ENCODE measurements at regions not wholly inside any gene's neighbourhood (a gene's known extent, or its start where the extent isn't known, plus 50 kb on each side); places are given as distances from the start of the nearest gene placed in this dataset.
"Not testable (repeated sequence)": the region's sequence is repeated elsewhere in the genome, so short reads cannot be mapped to it uniquely, and the experiment has no call there.

DNA sequence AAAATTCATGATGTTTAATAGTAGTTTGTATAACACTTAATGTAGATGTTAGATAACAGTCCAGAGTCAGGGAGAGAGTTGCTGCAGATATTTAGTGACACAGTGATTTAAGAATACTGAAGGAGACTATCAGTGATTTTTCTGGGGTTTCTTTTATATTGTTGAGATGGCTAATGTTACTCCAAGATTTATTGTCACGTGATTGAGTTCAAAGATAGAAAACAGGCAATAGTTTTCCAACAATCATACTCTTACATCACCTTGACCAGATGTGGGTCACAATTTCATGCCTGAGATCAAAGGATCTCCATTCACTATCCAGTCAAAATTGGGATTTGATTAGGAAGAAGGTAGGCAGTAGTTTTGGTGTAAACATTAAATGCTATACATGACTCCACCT lies 580.0 kb upstream of the ARRDC3 start:
- DNase-seq = no peak

DNA sequence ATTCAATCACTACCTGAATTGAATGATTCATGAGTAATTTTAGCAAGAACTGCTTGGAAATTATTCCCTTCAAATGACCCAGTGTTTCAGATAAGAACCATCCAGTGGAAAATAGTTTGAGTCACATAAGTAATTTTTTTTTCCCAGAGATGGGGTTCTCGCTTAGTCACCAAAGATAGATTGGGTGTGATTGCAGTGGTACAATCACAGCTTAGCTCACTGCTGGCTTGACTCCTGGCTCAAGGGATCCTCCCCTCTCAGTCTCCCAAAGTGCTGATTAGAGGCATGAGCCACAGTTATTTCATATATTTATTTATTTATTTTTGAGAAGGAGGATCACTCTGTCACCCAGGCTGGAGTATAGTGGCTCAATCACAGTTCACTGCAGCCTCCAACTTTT lies 574.5 kb upstream of the ARRDC3 start:
- DNase-seq = no peak

DNA sequence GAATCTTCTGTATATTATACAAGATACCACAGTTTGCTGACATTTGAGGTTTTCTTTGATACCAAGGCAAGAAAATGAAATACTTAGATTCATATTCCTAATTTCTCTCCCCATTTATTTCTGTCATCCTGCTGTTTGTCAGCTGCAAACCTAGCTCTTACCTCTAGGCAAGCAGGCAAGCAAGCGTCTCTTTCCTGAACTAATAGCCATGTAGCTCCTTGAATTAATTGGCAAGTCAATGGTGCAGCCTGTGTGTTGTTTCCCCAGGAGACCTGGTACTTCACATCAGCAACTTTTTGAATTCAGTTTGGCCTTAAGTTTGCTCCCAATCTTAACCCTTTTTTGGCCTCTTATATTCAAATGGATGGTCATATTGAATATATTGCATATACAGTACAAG lies 573.6 kb upstream of the ARRDC3 start:
- no peak for DNase-seq

DNA sequence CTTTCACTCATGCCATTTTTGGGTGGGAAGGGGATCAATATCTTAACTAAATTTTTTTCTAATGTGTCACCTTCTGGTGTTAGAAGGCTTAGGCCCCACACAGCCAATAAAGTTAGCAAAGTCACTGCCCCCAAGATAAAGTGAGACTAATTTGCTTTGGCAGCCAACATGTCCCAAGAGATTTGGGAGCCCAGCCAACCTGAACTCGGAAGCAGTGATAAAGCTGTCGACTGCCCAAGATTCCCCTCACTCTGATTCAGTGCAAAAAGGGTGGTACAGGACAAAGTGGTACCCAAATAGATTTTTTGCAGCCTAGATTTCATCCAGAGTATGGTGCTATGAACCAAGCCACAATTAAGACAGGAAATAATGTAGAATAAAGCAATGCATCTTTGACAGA lies 572.5 kb upstream of the ARRDC3 start:
- peak; percentile 52 for DNase-seq

DNA sequence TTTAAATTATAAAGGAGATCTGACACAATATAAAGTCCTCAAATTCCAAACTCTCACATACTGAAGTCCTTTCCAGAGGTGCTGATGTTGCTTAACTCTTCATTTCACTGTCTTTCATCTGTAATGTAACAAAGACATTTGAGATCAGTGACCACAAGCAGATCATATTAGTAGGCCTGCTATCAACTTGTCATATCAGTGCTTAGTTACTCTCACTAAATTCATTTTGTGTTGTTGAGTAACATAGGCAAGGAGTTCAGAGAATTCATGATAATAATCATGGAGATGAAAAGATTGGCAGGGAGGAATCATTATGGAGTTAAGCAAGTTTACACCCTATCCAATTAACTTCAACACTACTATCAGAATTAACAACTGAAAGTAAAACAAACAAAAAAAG lies 571.0 kb upstream of the ARRDC3 start:
- DNase-seq = no peak

DNA sequence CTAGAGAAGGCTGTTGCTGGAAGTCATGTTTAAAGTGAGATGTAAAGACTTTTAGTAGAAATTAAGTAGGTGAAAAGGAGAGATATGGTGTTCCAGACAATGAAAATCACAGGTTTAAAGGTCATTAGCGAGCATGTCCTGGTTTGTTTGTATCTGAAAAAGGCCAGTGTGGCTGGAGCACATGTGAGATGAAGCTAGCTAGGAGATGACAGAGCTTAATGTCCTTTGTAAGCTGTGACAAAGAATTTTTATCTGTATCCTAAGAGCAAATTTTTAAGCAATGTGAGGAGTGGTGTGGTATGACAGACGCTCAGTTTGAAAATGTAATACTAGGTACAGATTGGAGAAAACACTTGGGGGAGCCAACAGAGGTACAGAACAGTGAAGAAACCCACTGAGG lies 567.2 kb upstream of the ARRDC3 start:
- DNase-seq = no peak

DNA sequence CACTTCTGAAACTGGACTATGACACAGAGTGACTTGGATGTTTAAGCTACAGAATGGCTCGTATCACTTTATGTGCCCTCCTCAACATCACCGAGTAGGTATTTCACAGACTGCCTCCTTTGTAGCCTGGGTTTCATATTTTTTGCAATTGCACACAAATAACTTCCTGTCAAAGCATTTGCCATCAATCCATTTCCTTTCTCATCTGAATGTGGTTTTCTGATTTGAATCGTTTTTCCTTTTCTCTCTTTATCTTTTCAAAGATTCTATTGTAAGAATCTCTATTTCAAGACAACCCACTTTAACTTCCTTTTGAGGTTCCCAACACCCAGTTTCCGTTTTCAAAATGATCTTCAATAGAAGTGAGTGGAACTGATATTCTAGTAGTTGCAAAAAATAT lies 563.8 kb upstream of the ARRDC3 start:
- DNase-seq = no peak

DNA sequence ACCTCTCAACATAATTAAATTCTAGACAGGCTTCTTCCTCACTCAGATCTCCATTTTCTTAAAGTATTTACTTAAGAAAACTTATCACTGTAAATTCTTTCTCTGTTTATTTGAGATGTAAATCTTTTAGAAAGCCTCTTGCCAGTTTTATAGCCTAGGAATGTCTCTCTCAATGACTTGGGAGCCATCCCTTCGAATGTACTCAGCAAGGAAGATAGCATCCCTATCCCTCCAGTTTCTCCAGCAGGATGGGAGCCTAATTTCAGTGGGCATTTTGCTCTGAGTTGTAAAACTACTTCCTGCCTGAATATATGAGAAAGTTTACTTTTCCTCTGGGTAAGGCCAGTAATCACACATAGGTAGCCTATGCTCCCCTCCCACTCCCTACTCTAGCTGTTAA lies 558.5 kb upstream of the ARRDC3 start:
- DNase-seq = no peak

DNA sequence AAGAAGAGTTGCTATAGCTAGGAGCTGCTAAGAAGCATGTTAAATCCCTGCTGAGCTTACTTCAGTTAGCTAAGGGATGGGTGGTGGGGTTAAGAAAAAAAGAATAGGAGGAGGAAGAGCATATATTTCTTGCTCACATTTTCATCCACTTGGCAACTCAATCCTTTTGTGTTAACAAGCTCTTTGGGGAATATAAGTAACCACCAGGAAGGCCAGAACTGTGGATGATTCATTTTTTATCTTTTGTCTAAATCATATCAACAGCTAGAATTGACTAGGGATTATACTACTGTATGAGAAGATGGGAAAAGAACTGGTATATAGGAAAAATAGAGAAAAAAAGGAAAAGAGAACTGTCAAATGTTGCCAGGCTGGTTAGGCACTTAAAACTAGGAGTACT lies 555.3 kb upstream of the ARRDC3 start:
- no peak for DNase-seq

DNA sequence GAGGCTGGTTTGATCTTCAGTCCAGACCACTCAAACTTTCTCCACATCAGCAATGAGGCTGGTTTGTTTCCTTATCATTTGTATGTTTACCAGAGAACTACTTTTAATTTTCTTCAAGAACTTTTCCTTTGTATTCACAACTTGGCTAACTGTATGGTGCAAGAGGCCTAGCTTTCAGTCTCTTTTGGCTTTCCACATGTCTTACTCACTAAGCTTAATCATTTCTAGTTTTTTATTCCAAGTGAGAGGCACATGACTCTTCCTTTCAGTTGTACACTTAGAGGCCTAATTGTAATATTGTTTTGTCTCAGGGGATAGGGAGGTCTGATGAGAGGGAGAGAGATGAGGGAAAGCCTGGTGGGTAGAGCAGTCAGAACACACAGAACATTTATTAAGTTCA lies 554.0 kb upstream of the ARRDC3 start:
- DNase-seq = no peak

DNA sequence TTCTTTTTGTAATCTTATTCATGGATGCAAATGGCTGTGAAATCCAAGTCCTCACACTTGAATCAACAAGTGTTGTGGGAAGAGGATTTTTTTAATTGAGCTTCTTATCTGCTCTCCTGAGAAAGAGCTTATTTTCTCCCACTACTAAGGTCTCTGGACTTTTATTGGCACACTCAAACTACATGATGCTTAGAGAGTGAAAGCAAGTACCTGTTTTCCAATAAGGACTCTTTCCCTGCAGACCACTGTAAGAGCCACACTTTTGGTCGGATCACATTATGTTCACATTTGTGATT lies 546.4 kb upstream of the ARRDC3 start:
- DNase-seq = no peak

DNA sequence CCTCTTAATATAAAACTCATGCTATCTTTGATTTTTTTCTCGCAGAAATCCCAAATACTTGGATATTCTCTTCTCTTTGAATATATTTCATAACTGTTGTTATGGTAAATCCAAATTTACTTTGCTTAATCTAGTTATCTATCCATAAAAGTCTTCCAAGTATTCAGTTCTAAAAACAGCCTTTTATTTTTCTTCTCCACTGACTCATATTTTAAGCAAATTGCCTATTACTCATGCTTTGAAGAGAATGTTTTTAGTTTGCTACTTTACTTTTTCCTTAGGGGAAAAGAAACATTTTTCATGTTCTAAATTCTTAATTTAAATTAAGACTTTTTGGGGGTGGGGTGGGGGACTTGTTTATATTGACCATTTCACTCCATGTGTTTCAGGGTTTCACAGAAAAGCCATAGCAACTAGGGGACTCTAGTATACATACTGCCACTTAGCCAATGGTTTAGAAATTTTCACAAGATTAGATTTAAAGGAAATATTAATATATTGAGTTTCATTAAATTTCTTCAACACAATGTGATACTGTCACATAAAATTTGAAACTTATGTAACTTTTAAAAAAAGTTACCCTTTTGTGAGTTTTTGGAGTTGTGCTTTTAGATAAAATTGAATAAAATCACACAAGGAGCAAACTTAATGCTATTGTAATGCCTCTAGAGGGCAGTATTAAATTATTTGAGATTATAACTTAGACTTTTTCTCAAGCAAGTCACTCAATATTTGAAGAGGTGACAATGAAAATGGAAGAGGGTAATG lies 545.8 kb upstream of the ARRDC3 start:
- DNase-seq = no peak

DNA sequence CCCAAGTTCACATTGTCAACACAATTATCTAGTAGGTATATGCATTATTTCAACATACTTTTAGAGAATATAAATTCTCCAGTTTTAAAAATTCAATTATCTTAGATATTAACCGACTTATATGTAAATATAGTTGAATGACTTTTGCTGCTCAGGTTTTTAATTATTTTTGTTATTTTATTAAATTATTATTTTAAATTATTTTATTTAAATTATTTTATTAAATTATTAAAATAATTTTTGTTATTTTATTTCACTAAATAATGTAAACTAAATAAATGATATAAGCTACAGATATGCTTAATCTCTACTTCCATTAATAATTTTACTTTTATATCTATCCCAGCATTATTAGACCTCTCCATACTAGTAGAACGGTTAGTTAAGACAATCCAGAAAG lies 544.3 kb upstream of the ARRDC3 start:
- no peak for DNase-seq

DNA sequence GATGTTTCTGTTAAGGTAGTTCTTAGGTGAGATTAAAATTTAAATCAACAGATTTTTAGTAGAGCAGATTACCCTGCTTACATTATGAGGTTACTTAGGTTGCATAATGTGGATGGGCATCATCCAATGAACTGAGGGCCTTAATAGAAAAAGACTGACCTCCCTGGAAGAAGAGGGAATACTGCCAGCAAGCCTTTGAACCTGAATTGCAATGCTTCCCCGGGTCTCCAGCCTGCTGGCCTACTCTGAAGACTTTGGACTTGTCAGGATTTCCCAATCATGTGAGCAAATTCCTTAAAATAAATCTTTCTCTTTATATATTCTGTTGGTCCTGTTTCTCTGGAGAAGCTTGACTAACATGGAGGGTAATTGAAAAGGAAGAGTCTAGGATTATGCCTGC lies 542.1 kb upstream of the ARRDC3 start:
- no peak for DNase-seq

DNA sequence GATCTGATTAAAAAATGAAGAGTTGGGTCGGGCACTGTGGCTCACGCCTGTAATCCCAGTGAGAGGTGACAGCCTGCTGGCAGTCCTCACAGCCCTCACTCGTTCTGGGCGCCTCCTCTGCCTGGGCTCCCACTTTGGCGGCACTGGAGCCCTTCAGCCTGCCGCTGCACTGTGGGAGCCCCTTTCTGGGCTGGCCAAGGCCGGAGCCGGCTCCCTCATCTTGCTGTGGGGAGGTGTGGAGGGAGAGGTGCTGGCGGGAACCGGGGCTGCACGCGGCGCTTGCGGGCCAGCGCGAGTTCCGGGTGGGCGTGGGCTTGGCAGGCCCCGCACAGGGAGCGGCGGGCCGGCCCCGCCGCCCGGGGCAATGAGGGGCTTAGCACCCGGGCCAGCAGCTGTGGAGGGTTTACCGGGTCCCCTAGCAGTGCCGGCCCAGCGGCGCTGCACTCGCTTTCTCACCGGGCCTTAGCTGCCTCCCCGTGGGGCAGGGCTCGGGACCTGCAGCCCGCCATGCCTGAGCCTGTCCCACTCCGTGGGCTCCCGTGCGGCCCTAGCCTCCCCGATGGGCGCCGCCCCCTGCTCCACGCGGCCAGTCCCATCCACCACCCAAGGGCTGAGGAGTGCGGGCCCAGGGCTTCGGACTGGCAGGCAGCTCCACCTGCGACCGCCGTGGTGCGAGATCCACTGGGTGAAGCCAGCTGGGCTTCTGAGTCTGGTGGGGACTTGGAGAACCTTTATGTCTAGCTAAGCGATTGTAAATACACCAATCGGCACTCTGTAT lies 534.1 kb upstream of the ARRDC3 start:
- not testable (repeated sequence) for DNase-seq

DNA sequence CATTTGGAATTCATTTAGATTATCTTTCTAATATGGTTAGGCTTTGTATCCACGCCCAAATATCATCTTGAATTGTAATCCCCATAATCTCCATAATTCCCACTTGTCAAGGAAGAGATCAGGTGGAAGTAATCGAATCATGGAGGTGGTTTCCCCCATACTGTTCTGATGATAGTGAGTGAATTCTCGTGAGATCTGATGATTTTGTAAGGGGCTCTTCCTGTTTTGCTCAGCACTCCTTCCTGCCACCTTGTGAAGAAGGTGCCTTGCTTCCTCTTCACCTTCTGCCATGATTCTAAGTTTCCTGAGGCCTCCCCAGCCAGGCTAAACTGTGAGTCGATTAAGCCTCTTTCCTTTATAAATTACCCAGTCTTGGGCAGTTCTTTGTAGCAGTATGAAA lies 527.5 kb upstream of the ARRDC3 start:
- no peak for DNase-seq

DNA sequence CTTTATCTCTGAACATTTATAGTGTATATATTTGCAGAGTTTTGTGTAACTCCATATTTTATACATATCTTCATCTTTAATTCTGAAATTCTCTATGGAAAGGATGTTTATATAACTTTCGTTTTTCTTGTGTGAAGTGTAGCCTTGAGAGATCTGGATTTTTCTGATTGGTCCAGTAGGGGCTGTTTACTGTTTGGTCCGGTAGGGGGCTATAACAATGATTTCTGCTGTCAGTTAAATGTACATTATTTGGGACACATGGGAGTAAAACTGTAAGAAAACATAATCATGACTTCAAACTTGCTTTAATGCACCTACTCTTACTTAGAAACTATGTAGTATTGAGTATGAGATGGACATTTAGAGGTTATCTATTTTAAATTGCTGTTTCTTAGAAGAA lies 527.1 kb upstream of the ARRDC3 start:
- no peak for DNase-seq

DNA sequence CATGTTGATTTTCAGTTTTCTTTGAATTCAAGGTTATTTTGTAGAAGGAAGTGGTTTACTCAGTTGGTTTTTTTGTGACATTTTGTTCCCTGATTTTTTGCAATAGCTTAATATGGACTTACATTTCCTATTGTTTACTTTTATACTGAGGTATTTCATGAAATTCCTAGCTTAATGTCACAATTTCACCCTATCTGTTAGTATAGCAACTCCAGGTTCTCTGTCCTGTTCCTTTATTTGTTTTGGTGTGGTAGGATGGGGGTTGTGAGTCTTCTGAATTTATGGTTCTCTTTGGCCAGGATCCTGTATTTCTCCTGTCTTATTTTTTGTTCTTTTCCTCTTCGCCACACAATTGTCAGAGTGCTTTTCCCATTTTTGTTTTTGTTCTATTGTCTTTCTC lies 523.4 kb upstream of the ARRDC3 start:
- DNase-seq = no peak

DNA sequence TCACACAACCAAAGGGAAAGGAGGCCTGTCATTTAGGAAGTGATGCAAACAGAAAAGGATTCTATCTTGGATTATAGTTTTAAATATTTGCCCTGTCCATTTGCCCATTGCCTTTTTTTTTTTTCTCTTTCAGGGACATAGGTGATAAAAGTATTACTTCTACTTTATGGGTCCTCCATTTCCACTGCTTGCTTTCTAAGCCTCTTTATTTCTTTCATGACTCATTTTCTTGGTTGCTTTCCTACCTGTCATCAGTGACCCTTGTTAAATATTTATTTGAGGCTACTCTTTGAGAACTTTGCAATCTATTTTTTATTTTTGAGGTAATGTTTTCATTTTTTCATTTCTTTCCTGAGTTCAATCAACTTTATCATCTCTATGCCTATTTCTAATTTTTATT lies 522.9 kb upstream of the ARRDC3 start:
- no peak for DNase-seq

DNA sequence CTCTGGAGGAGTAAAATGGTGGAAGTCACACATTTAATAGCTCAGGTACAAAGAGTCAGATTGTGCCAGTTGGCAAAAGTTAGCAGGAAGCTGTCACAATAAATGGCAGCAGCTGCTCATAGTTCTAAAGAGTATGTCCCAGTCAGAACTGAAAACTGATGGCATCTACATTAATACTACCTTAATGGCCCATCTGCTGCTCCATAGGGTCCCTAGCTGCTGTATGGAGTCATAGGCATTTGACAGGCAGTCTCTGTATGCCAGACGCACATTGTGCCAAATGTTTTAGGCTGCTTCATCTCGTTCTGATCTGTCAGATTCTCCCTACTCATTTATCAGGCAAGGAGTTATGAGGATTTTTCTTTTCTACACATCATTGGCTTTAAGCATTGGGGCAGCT lies 515.8 kb upstream of the ARRDC3 start:
- DNase-seq = no peak

DNA sequence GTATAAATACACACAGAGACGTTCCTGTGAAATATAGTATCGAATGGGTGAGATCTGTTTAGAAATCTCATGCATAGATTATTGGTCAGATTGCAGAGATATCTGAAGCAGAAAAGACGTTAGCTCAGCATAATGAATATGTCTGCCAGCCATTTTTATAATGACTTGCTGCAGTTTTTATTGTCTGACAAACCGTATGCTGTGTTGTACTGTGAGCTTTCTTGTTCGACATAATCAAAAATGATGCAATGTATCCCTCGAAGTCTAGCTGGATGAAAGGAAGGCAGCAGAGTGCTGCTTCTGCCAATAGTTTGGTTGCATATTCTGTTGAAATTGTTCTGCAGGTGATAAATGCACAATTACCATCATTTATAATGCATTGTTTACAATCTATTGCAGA lies 514.9 kb upstream of the ARRDC3 start:
- DNase-seq = no peak

DNA sequence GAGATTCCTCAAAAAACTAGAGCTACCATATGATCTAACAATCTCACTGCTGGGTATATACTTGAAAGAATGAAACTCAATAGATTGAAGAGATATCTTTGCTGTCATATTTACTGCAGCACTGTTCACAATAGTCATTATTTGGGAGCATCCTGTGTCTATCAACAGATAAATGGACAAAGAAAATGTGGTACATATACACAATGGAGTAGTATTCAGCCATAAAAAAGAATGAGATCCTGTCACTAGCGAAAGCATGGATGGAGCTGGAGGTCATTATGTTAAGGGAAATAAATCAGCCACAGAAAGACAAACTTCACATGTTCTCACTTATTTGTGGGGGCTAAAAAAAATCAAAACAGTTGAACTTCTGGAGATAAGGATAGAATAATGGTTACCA lies 505.7 kb upstream of the ARRDC3 start:
- no peak for DNase-seq

DNA sequence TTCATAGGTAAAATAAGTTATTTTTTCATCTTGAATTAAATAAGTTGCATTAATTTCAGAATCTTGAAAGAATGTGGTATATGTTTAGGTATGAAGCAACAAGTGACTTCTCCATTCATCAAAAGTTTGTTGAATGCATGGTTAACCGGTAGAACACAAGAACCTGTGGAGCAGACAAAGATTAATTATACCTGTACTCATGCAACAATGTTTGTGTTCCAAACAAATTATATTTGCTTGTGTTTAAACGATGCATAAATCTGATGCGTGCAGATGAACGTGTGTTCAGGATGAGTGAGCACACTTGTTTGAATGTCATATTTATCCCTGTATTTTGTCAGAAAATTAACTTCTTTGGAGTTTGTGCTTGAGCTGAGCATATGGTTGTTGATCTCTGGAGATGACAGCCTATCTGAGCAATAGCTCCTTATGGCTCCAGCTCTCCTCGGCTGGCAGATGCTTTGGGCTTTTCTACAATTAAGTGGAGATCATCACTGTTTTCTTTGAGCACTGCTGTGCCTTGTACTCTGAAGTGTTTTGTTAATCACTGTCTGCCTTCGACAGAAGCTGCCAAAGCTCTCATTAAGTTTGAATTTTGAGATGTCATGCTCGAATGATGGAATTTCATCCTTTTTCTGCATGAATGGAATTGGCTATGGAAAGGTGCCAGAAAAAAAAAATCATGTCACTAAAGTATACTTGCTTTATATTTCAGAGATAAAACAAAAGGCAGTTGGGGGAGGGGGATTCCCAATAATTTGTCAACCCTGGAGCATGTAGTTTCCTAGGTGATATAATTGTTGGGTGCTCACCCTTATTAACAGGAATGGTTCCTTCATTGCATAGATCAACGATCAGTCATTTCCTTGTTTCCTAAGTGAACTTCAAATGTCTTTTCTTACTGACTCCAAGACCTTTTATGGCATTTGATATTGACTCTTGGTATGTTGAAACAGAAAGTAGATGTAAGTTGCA lies 502.5 kb upstream of the ARRDC3 start:
- no peak for DNase-seq

DNA sequence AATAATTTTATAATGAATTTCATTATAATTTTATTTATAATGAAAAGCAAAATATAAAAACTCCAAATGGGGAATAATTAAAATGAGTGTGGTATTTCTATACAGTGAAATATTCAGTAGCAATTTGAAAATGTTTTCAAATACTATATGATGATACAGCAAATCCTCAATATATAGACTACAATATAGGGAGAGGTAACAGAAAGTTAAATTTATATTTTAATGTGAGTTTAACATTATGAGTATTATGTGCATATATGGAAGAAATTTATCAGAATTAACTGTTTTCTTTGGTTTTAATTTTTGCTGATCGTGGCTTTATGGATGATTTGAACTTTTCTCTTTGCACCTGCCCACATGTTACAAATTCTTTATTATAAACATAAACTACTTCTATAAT lies 500.9 kb upstream of the ARRDC3 start:
- DNase-seq = no peak

Measured in islet precursor cell (in vitro differentiated cells).